Naive thymus-derived CD8-positive, alpha-beta T cell (primary cell): ENCODE measurements at regions not wholly inside any gene's neighbourhood (a gene's known extent, or its start where the extent isn't known, plus 50 kb on each side); places are given as distances from the start of the nearest gene placed in this dataset.

Experiments used
- ATAC-seq, 2 donors: fragments of 150-1000 bp; cut with Tn5 transposase in 1 of 2; sonication (Bioruptor Pico), chemical (Tn5 transposase) in 1 of 2; 1 replicate in 1 of 2; 2 replicates in 1 of 2; pipeline ENCODE4 v1.10.0; 2021; ENCODE audit warnings: mild to moderate bottlenecking in 2 of 2, moderate library complexity in 2 of 2
- POLR2A ChIA-PET: fragments of 350-600 bp; sonication (Branson Sonifier 250); formaldehyde crosslinking; loops from one replicate; lab custom pipeline; 2021; ENCODE audit warnings: antibody characterized with exemption; lab: Charles Lee
- DNase-seq, 10 donors: peaks; one replicate each; pipeline versions ENCODE4 v3.0.0 to v3.0.0-alpha.2; 2020 to 2022
- H3K27ac Mint-ChIP-seq, 10 donors: one replicate each; pipeline ENCODE4 v1.8.0; 2020 to 2022; ENCODE audit warnings: mild to moderate bottlenecking in 10 of 10, mixed read lengths in 10 of 10, moderate library complexity in 4 of 10, inconsistent platforms in 1 of 10
- H3K27me3 Mint-ChIP-seq, 5 donors: one replicate each; pipeline ENCODE4 v1.8.0; 2021 to 2022; ENCODE audit warnings: mixed read lengths in 5 of 5
- H3K36me3 Mint-ChIP-seq, 3 donors: one replicate each; pipeline ENCODE4 v1.8.0; 2020 to 2022; ENCODE audit warnings: mixed read lengths in 3 of 3, mild to moderate bottlenecking in 2 of 3, inconsistent platforms in 1 of 3
- H3K4me1 Mint-ChIP-seq, 4 donors: one replicate each; pipeline ENCODE4 v1.8.0; 2021 to 2022; ENCODE audit warnings: mixed read lengths in 4 of 4
- H3K4me3 Mint-ChIP-seq, 10 donors: one replicate each; pipeline ENCODE4 v1.8.0; 2020 to 2022; ENCODE audit warnings: mild to moderate bottlenecking in 10 of 10, mixed read lengths in 10 of 10, moderate library complexity in 6 of 10, inconsistent platforms in 1 of 10
- H3K9me3 Mint-ChIP-seq, 9 donors: one replicate each; pipeline ENCODE4 v1.8.0; 2020 to 2022; ENCODE audit warnings: mixed read lengths in 9 of 9, mild to moderate bottlenecking in 3 of 9, inconsistent platforms in 1 of 9, moderate library complexity in 1 of 9

GRCh38 chr17:53942436-53942835 lies 119.7 kb downstream of the KIF2B start:
- POLR2A ChIA-PET: no interaction called here
- H3K27ac Mint-ChIP-seq: no peak overlapping the region
- peaks cover 0 to 11% (median 2%) of the 10 kb centered on the region in 9 donors for H3K9me3 Mint-ChIP-seq

GRCh38 chr17:53942898-53943297 lies 120.2 kb downstream of the KIF2B start:
- Mint-ChIP-seq H3K27ac (no peak overlapping the region), H3K4me3 (no peak overlapping the region), H3K4me1 (no peaks in the 10 kb centered on the region), H3K9me3 (peaks cover 0 to 11% (median 1%) of the 10 kb centered on the region in 9 donors), H3K27me3 (no peaks in the 10 kb centered on the region), H3K36me3 (no peaks in the 10 kb centered on the region)
- POLR2A ChIA-PET: no interaction called here
- DNase-seq (no peak), ATAC-seq (no peak)

More at GRCh38 chr17:53942436-53942835, 119.7 kb downstream of the KIF2B start:
- Mint-ChIP-seq H3K4me3 (no peak overlapping the region), H3K36me3 (no peaks in the 10 kb centered on the region), H3K27me3 (no peaks in the 10 kb centered on the region), H3K4me1 (no peaks in the 10 kb centered on the region)
- ATAC-seq: no peak
- DNase-seq: no peak

- Mint-ChIP-seq H3K27ac (no peak overlapping the region), H3K9me3 (peaks cover 0 to 35% (median 21%) of the 10 kb centered on the region in 9 donors), H3K36me3 (peaks cover 0 to 2% (median 0%) of the 10 kb centered on the region in 3 donors), H3K4me3 (no peak overlapping the region), H3K4me1 (no peaks in the 10 kb centered on the region), H3K27me3 (no peaks in the 10 kb centered on the region)
- ATAC-seq (no peak), DNase-seq (no peak)
- POLR2A ChIA-PET: no interaction called here
Measured at GRCh38 chr17:53948323-53948722, 125.6 kb downstream of the KIF2B start.

- Mint-ChIP-seq H3K4me1 (no peaks in the 10 kb centered on the region), H3K27me3 (no peaks in the 10 kb centered on the region), H3K27ac (no peak overlapping the region), H3K36me3 (peaks cover 0 to 12% (median 0%) of the 10 kb centered on the region in 3 donors), H3K9me3 (peaks cover 0 to 48% (median 32%) of the 10 kb centered on the region in 9 donors), H3K4me3 (no peak overlapping the region)
- POLR2A ChIA-PET: no interaction called here
- DNase-seq (no peak), ATAC-seq (no peak)
Measured at GRCh38 chr17:53949473-53950090, 126.9 kb downstream of the KIF2B start.

GRCh38 chr17:53950207-53950857 lies 127.6 kb downstream of the KIF2B start:
- Mint-ChIP-seq H3K4me1 (no peaks in the 10 kb centered on the region), H3K9me3 (peaks cover 0 to 50% (median 37%) of the 10 kb centered on the region in 9 donors), H3K27ac (no peak overlapping the region), H3K4me3 (no peak overlapping the region), H3K36me3 (peaks cover 0 to 19% (median 0%) of the 10 kb centered on the region in 3 donors), H3K27me3 (no peaks in the 10 kb centered on the region)
- DNase-seq: no peak
- ATAC-seq: no peak
- POLR2A ChIA-PET: no interaction called here

- no peaks in the 10 kb centered on the region for H3K4me1 Mint-ChIP-seq
- H3K27me3 Mint-ChIP-seq: no peaks in the 10 kb centered on the region
- DNase-seq: no peak
- no peak for ATAC-seq
- POLR2A ChIA-PET: no interaction called here
- peaks cover 0 to 54% (median 40%) of the 10 kb centered on the region in 9 donors for H3K9me3 Mint-ChIP-seq
- H3K4me3 Mint-ChIP-seq: no peak overlapping the region
- H3K27ac Mint-ChIP-seq: no peak overlapping the region
- peaks cover 0 to 22% (median 0%) of the 10 kb centered on the region in 3 donors for H3K36me3 Mint-ChIP-seq
Measured at GRCh38 chr17:53950858-53951250, 128.1 kb downstream of the KIF2B start.

- POLR2A ChIA-PET: no interaction called here
- Mint-ChIP-seq H3K4me3 (no peak overlapping the region), H3K9me3 (peaks cover 0 to 15% (median 9%) of the 10 kb centered on the region in 9 donors), H3K27ac (no peak overlapping the region), H3K36me3 (no peaks in the 10 kb centered on the region), H3K4me1 (no peaks in the 10 kb centered on the region), H3K27me3 (no peaks in the 10 kb centered on the region)
- ATAC-seq (no peak), DNase-seq (no peak)
Measured at GRCh38 chr17:53971361-53971760, 148.6 kb downstream of the KIF2B start.

GRCh38 chr17:53979991-53980390 lies 157.3 kb downstream of the KIF2B start:
- Mint-ChIP-seq H3K4me3 (no peak overlapping the region), H3K4me1 (no peaks in the 10 kb centered on the region), H3K27me3 (no peaks in the 10 kb centered on the region), H3K36me3 (no peaks in the 10 kb centered on the region), H3K9me3 (peaks cover 0 to 27% (median 9%) of the 10 kb centered on the region in 9 donors), H3K27ac (no peak overlapping the region)
- POLR2A ChIA-PET: no interaction called here
- DNase-seq: no peak
- no peak for ATAC-seq

GRCh38 chr17:53996131-53996530 lies 173.4 kb downstream of the KIF2B start:
- POLR2A ChIA-PET: no interaction called here
- peaks cover 0 to 28% (median 5%) of the 10 kb centered on the region in 9 donors for H3K9me3 Mint-ChIP-seq
- DNase-seq: no peak
- ATAC-seq: no peak
- H3K27ac Mint-ChIP-seq: no peak overlapping the region
- H3K36me3 Mint-ChIP-seq: no peaks in the 10 kb centered on the region
- H3K27me3 Mint-ChIP-seq: no peaks in the 10 kb centered on the region
- no peaks in the 10 kb centered on the region for H3K4me1 Mint-ChIP-seq
- H3K4me3 Mint-ChIP-seq: no peak overlapping the region

GRCh38 chr17:53996890-53997289 lies 174.2 kb downstream of the KIF2B start:
- Mint-ChIP-seq H3K27ac (no peak overlapping the region), H3K4me3 (no peak overlapping the region), H3K27me3 (no peaks in the 10 kb centered on the region), H3K9me3 (peaks cover 0 to 36% (median 5%) of the 10 kb centered on the region in 9 donors), H3K36me3 (no peaks in the 10 kb centered on the region), H3K4me1 (no peaks in the 10 kb centered on the region)
- DNase-seq (no peak), ATAC-seq (no peak)
- POLR2A ChIA-PET: no interaction called here

- no peaks in the 10 kb centered on the region for H3K27me3 Mint-ChIP-seq
- no peaks in the 10 kb centered on the region for H3K36me3 Mint-ChIP-seq
- no peak overlapping the region for H3K27ac Mint-ChIP-seq
- DNase-seq (no peak), ATAC-seq (no peak)
- H3K4me3 Mint-ChIP-seq: no peak overlapping the region
- POLR2A ChIA-PET: no interaction called here
- peaks cover 0 to 16% (median 6%) of the 10 kb centered on the region in 9 donors for H3K9me3 Mint-ChIP-seq
- H3K4me1 Mint-ChIP-seq: no peaks in the 10 kb centered on the region
Measured at GRCh38 chr17:54007855-54008254, 185.1 kb downstream of the KIF2B start.

GRCh38 chr17:54009502-54009901 lies 186.8 kb downstream of the KIF2B start:
- H3K4me3 Mint-ChIP-seq: no peak overlapping the region
- no peaks in the 10 kb centered on the region for H3K36me3 Mint-ChIP-seq
- no peak overlapping the region for H3K27ac Mint-ChIP-seq
- H3K9me3 Mint-ChIP-seq: peaks cover 0 to 16% (median 6%) of the 10 kb centered on the region in 9 donors
- H3K4me1 Mint-ChIP-seq: no peaks in the 10 kb centered on the region
- no peak for DNase-seq
- POLR2A ChIA-PET: no interaction called here
- no peaks in the 10 kb centered on the region for H3K27me3 Mint-ChIP-seq
- ATAC-seq: no peak

GRCh38 chr17:54013072-54013471 lies 190.3 kb downstream of the KIF2B start:
- Mint-ChIP-seq H3K9me3 (peaks cover 0 to 26% (median 13%) of the 10 kb centered on the region in 9 donors), H3K27me3 (no peaks in the 10 kb centered on the region), H3K27ac (no peak overlapping the region), H3K36me3 (peaks cover 0 to 5% (median 0%) of the 10 kb centered on the region in 3 donors), H3K4me1 (no peaks in the 10 kb centered on the region), H3K4me3 (no peak overlapping the region)
- DNase-seq: no peak
- no peak for ATAC-seq
- POLR2A ChIA-PET: no interaction called here
